GM23248 (cell line): ENCODE measurements at regions not wholly inside any gene's neighbourhood (a gene's known extent, or its start where the extent isn't known, plus 50 kb on each side); places are given as distances from the start of the nearest gene placed in this dataset.
"Not testable (repeated sequence)": the region's sequence is repeated elsewhere in the genome, so short reads cannot be mapped to it uniquely, and the experiment has no call there.

Experiments used
- DNase-seq: peaks from one replicate; pipeline ENCODE4 v3.0.0-alpha.2; 2015
- H2AFZ ChIP-seq: fragments of 200-600 bp; sonication (generic); 2 replicates; pipeline ENCODE4 v1.6.1; 2016; ENCODE audit warnings: antibody characterized with exemption
- H3F3A ChIP-seq: fragments of 200-600 bp; sonication (generic); 2 replicates; pipeline ENCODE4 v1.6.1; 2016; ENCODE audit warnings: mild to moderate bottlenecking, antibody characterized with exemption, mixed run types; ENCODE audit not compliant: insufficient read depth
- H3K27ac ChIP-seq: fragments of 200-600 bp; sonication (generic); 2 replicates; pipeline ENCODE4 v1.5.1; 2016; ENCODE audit warnings: mild to moderate bottlenecking
- H3K27me3 ChIP-seq: fragments of 200-600 bp; sonication (generic); replicated peaks from 2 replicates; pipeline ENCODE4 v1.6.1; 2016; ENCODE audit warnings: mild to moderate bottlenecking; ENCODE audit not compliant: insufficient read depth
- H3K36me3 ChIP-seq: fragments of 200-600 bp; sonication (generic); 2 replicates; pipeline ENCODE4 v1.6.1; 2016; ENCODE audit warnings: low read depth, mild to moderate bottlenecking
- H3K4me1 ChIP-seq: fragments of 200-600 bp; sonication (generic); 2 replicates; pipeline ENCODE4 v1.6.1; 2016; ENCODE audit warnings: mild to moderate bottlenecking; ENCODE audit not compliant: insufficient read depth
- H3K4me2 ChIP-seq: fragments of 200-600 bp; sonication (generic); one replicate; pipeline ENCODE4 v1.6.1; 2016; ENCODE audit warnings: mild to moderate bottlenecking; ENCODE audit not compliant: unreplicated experiment
- H3K4me3 ChIP-seq: fragments of 200-600 bp; sonication (generic); 2 replicates; pipeline ENCODE4 v1.5.1; 2016; ENCODE audit warnings: mild to moderate bottlenecking
- H3K79me2 ChIP-seq: fragments of 200-600 bp; sonication (generic); 2 replicates; pipeline ENCODE4 v1.6.1; 2016; ENCODE audit warnings: mild to moderate bottlenecking; ENCODE audit not compliant: insufficient read depth
- H3K9ac ChIP-seq: fragments of 200-600 bp; sonication (generic); 2 replicates; pipeline ENCODE4 v1.6.1; 2016; ENCODE audit warnings: mild to moderate bottlenecking
- H3K9me2 ChIP-seq: fragments of 200-600 bp; sonication (generic); 2 replicates; pipeline ENCODE4 v1.6.1; 2016; ENCODE audit warnings: mixed run types, mild to moderate bottlenecking, moderate library complexity; ENCODE audit not compliant: insufficient read depth
- H3K9me3 ChIP-seq: fragments of 200-600 bp; sonication (generic); one replicate; pipeline ENCODE4 v1.6.1; 2017; ENCODE audit warnings: low read depth
- H4K20me1 ChIP-seq: fragments of 200-600 bp; sonication (generic); 2 replicates; pipeline ENCODE4 v1.6.0; 2016; ENCODE audit not compliant: insufficient read depth
- EZH2 ChIP-seq: fragments of 200-600 bp; sonication (generic); IDR thresholded peaks from 2 replicates; pipeline ENCODE4 v1.6.1; 2018; ENCODE audit warnings: antibody characterized with exemption, mild to moderate bottlenecking; ENCODE audit not compliant: insufficient read depth, poor library complexity, severe bottlenecking
- EZH2phosphoT487 ChIP-seq: fragments of 200-600 bp; sonication (generic); IDR thresholded peaks from 2 replicates; pipeline ENCODE4 v1.6.1; 2018; ENCODE audit warnings: antibody characterized with exemption, moderate library complexity, mild to moderate bottlenecking, low read depth; ENCODE audit not compliant: insufficient read depth
- WGBS, 2 experiments: methylation state at CpG; one replicate each; pipeline ENCODE4 v1.1.6; 2015 to 2017; ENCODE audit warnings: low lambda C conversion rate in 2 of 2, low coverage in 1 of 2; ENCODE audit errors: missing lambda C conversion rate in 2 of 2; 5-methylcytosine and 5-hydroxymethylcytosine counted together
- in situ Hi-C: fragments of 300-500 bp; cut with MboI; formaldehyde crosslinking; loops from 2 replicates; pipeline ENCODE4 v1.15.0; 2020

GRCh38 chr3:87548271-87548670, 271.9 kb upstream of the POU1F1 start:
- no peak overlapping the region for H3K4me3 ChIP-seq
- no peaks in the 10 kb centered on the region for H3K9me2 ChIP-seq
- H2AFZ ChIP-seq, result no peak overlapping the region
- no peaks in the 10 kb centered on the region for H3K9me3 ChIP-seq
- no peaks in the 10 kb centered on the region for H3K79me2 ChIP-seq
- no peaks in the 10 kb centered on the region for H3K36me3 ChIP-seq
- H3K4me1 ChIP-seq, result no peaks in the 10 kb centered on the region
- H3K4me2 ChIP-seq, result no peak overlapping the region
- peaks cover 8% of the 10 kb centered on the region; the same call in 1 of the 2 replicates for H3K27me3 ChIP-seq
- no peak overlapping the region for H3K9ac ChIP-seq
- no peaks in the 10 kb centered on the region for H3F3A ChIP-seq
- DNase-seq, result no peak
- no peak overlapping the region for H3K27ac ChIP-seq
- in situ Hi-C loops, result no loop called here
- no peaks in the 10 kb centered on the region for H4K20me1 ChIP-seq
- 34 to 44% methylated on average over 4 of the region's 4 CpGs for WGBS, 2 experiments
- TF ChIP-seq EZH2phosphoT487, result no peak
- no peak for TF ChIP-seq EZH2

GRCh38 chr3:87546216-87546615, 269.8 kb upstream of the POU1F1 start:
- no peak overlapping the region for H3K4me2 ChIP-seq
- H3F3A ChIP-seq, result no peaks in the 10 kb centered on the region
- H3K9ac ChIP-seq, result no peak overlapping the region
- no peak for DNase-seq
- no peaks in the 10 kb centered on the region for H3K9me2 ChIP-seq
- H3K4me3 ChIP-seq, result no peak overlapping the region
- TF ChIP-seq EZH2phosphoT487 (no peak), EZH2 (no peak)
- no peaks in the 10 kb centered on the region for H3K9me3 ChIP-seq
- H2AFZ ChIP-seq, result no peak overlapping the region
- 47 to 51% methylated on average over 5 of the region's 5 CpGs for WGBS, 2 experiments
- no peaks in the 10 kb centered on the region for H4K20me1 ChIP-seq
- H3K4me1 ChIP-seq, result no peaks in the 10 kb centered on the region
- H3K36me3 ChIP-seq, result no peaks in the 10 kb centered on the region
- H3K27me3 ChIP-seq, result peaks cover 8% of the 10 kb centered on the region; the same call in 1 of the 2 replicates
- in situ Hi-C loops, result no loop called here
- no peak overlapping the region for H3K27ac ChIP-seq
- no peaks in the 10 kb centered on the region for H3K79me2 ChIP-seq

GRCh38 chr3:87543408-87543807, 267.0 kb upstream of the POU1F1 start:
- in situ Hi-C loops, H3K36me3 ChIP-seq, H3K9ac ChIP-seq, H3K4me2 ChIP-seq, H3K9me3 ChIP-seq, H3F3A ChIP-seq, DNase-seq, H3K27ac ChIP-seq, H3K79me2 ChIP-seq, H3K4me1 ChIP-seq, H3K27me3 ChIP-seq, H3K4me3 ChIP-seq, H3K9me2 ChIP-seq, H4K20me1 ChIP-seq, H2AFZ ChIP-seq: not testable (repeated sequence)
- 19 to 29% methylated on average over 2 of the region's 2 CpGs for WGBS, 2 experiments

GRCh38 chr3:87541723-87542122, 265.3 kb upstream of the POU1F1 start:
- Histone ChIP-seq H3F3A (no peaks in the 10 kb centered on the region), H3K4me3 (no peak overlapping the region), H3K9me3 (no peaks in the 10 kb centered on the region), H3K4me1 (no peaks in the 10 kb centered on the region), H3K79me2 (no peaks in the 10 kb centered on the region), H3K36me3 (no peaks in the 10 kb centered on the region), H3K27me3 (no peaks in the 10 kb centered on the region; the same call in 1 of the 2 replicates), H3K27ac (no peak overlapping the region), H2AFZ (no peak overlapping the region), H4K20me1 (no peaks in the 10 kb centered on the region), H3K4me2 (no peak overlapping the region), H3K9ac (no peak overlapping the region), H3K9me2 (no peaks in the 10 kb centered on the region)
- DNase-seq, result no peak
- no peak for TF ChIP-seq EZH2phosphoT487
- no peak for TF ChIP-seq EZH2
- WGBS, 2 experiments, result 32 to 38% methylated on average over 3 of the region's 3 CpGs
- in situ Hi-C loops, result no loop called here

- H3K36me3 ChIP-seq, H3K9ac ChIP-seq, H3K9me2 ChIP-seq, H3K27me3 ChIP-seq, H3K4me2 ChIP-seq, H3K79me2 ChIP-seq, H3F3A ChIP-seq, H3K4me1 ChIP-seq, H4K20me1 ChIP-seq, H2AFZ ChIP-seq, in situ Hi-C loops, H3K27ac ChIP-seq, H3K9me3 ChIP-seq, H3K4me3 ChIP-seq, DNase-seq: not testable (repeated sequence)
- WGBS, 2 experiments, result 48 to 50% methylated on average over 5 of the region's 5 CpGs
These were observed 262.3 kb upstream of the POU1F1 start for GRCh38 chr3:87538722-87539121.
